Endothelial cell of umbilical vein (primary cell): ENCODE measurements at regions not wholly inside any gene's neighbourhood (a gene's known extent, or its start where the extent isn't known, plus 50 kb on each side); places are given as distances from the start of the nearest gene placed in this dataset.

Source experiments
- BruUV-seq: library from RNA; stranded (reverse); fragments of 400-500 nt; replicated peaks from 2 replicates; lab custom pipeline; 2021; lab: Mats Ljungman, UMichigan
- CTCF ChIA-PET: fragments of 300-600, 350-600 bp; sonication (Branson Sonifier 250); formaldehyde crosslinking; loops from one replicate; lab custom pipeline; 2021; ENCODE audit warnings: antibody characterized with exemption, inconsistent platforms; lab: Charles Lee
- POLR2A ChIA-PET: fragments of 300-600, 350-600 bp; sonication (Branson Sonifier 250); formaldehyde crosslinking; loops from one replicate; lab custom pipeline; 2021; ENCODE audit warnings: antibody characterized with exemption, inconsistent platforms; lab: Charles Lee
- DNase-seq: peaks from one replicate; pipeline ENCODE4 v3.0.0-alpha.2; 2011; ENCODE audit warnings: low read depth, low spot score
- FAIRE-seq: peaks from 2 replicates; lab custom pipeline; 2011; peaks lifted over from hg19 to GRCh38; lab: Jason Lieb, UNC
- H2AFZ ChIP-seq: 2 replicates; pipeline ENCODE4 v1.6.0; 2012; ENCODE audit warnings: low read depth, low read length, control low read depth, inconsistent platforms
- H3K27ac ChIP-seq: 2 replicates; pipeline ENCODE4 v1.5.1; 2011; ENCODE audit warnings: low read depth, mild to moderate bottlenecking, control low read depth, low read length, moderate library complexity; ENCODE audit not compliant: insufficient read depth
- H3K27me3 ChIP-seq, 2 experiments: 2 replicates each; pipeline versions ENCODE4 v1.6.0 to v1.6.1; 2011; ENCODE audit warnings: low read length in 2 of 2, mixed read lengths in 1 of 2; ENCODE audit not compliant: control insufficient read depth in 2 of 2, insufficient read depth in 2 of 2
- H3K36me3 ChIP-seq, 2 experiments: 2 replicates in 1 of 2; 3 replicates in 1 of 2; pipeline ENCODE4 v1.5.1; 2011; ENCODE audit warnings: low read length in 2 of 2, mild to moderate bottlenecking in 1 of 2, moderate library complexity in 1 of 2; ENCODE audit not compliant: control insufficient read depth in 2 of 2, insufficient read depth in 2 of 2; ENCODE audit errors: extremely low read depth in 1 of 2
- H3K4me1 ChIP-seq: 3 replicates; pipeline ENCODE4 v1.5.1; 2011; ENCODE audit warnings: mild to moderate bottlenecking, low read length; ENCODE audit not compliant: control insufficient read depth, insufficient read depth; ENCODE audit errors: extremely low read depth
- H3K4me2 ChIP-seq: 2 replicates; pipeline ENCODE4 v1.6.1; 2011; ENCODE audit warnings: low read length, control low read depth, mixed read lengths; ENCODE audit not compliant: insufficient read depth
- H3K4me3 ChIP-seq, 3 experiments: fragments of 200-600 bp in 1 of 3; sonication (generic), shearing (Covaris generic) in 1 of 3; replicated peaks in 1 of 3; 2 replicates each; pipeline ENCODE4 v1.5.1; 2011 to 2016; ENCODE audit warnings: control low read depth in 3 of 3, low read length in 3 of 3, mild to moderate bottlenecking in 2 of 3, inconsistent platforms in 1 of 3, low read depth in 1 of 3, moderate library complexity in 1 of 3; ENCODE audit not compliant: insufficient read depth in 1 of 3
- H3K79me2 ChIP-seq: 2 replicates; pipeline ENCODE4 v1.6.0; 2012; ENCODE audit warnings: low read length, inconsistent platforms; ENCODE audit not compliant: control insufficient read depth, insufficient read depth
- H3K9ac ChIP-seq: replicated peaks from 2 replicates; pipeline ENCODE3; 2011; ENCODE audit warnings: low read length, control low read depth; ENCODE audit not compliant: insufficient read depth; ENCODE audit errors: extremely low read depth
- H3K9me1 ChIP-seq: replicated peaks from 3 replicates; pipeline ENCODE4 v1.6.0; 2011; ENCODE audit warnings: mild to moderate bottlenecking, low read length; ENCODE audit not compliant: control insufficient read depth, insufficient read depth; ENCODE audit errors: extremely low read depth
- H3K9me3 ChIP-seq: replicated peaks from 2 replicates; pipeline ENCODE4 v1.5.1; 2012; ENCODE audit warnings: low read length, inconsistent platforms; ENCODE audit not compliant: control insufficient read depth, insufficient read depth
- H4K20me1 ChIP-seq: replicated peaks from 2 replicates; pipeline ENCODE3; 2011; ENCODE audit warnings: mild to moderate bottlenecking, low read length; ENCODE audit not compliant: control insufficient read depth, insufficient read depth; ENCODE audit errors: extremely low read depth
- CTCF ChIP-seq, 2 donors: IDR thresholded peaks; 1 replicate in 1 of 2; 2 replicates in 1 of 2; pipeline ENCODE4 v1.5.1; 2011; ENCODE audit warnings: low read length in 2 of 2, mild to moderate bottlenecking in 2 of 2, moderate library complexity in 2 of 2, control low read depth in 1 of 2, inconsistent platforms in 1 of 2, low read depth in 1 of 2; ENCODE audit not compliant: insufficient read depth in 1 of 2; ENCODE audit errors: extremely low read depth in 1 of 2
- EZH2 ChIP-seq: IDR thresholded peaks from 2 replicates; pipeline ENCODE4 v1.6.1; 2012; ENCODE audit warnings: borderline replicate concordance, low read depth, mild to moderate bottlenecking, moderate library complexity, low read length, inconsistent platforms; ENCODE audit not compliant: severe bottlenecking
- FOS ChIP-seq: IDR thresholded peaks from 2 replicates; pipeline ENCODE4 v1.6.1; 2011; ENCODE audit warnings: mild to moderate bottlenecking, low read length, moderate library complexity, borderline replicate concordance; ENCODE audit not compliant: insufficient read depth
- GATA2 ChIP-seq: IDR thresholded peaks from 2 replicates; pipeline ENCODE4 v1.7.0; 2011; ENCODE audit warnings: low read depth, mild to moderate bottlenecking, moderate library complexity, mixed read lengths, low read length; ENCODE audit not compliant: insufficient read length, insufficient read depth
- JUN ChIP-seq: IDR thresholded peaks from 2 replicates; pipeline ENCODE4 v1.6.1; 2011; ENCODE audit warnings: borderline replicate concordance, low read depth; ENCODE audit not compliant: insufficient read length, insufficient read depth
- MYC ChIP-seq: IDR thresholded peaks from one replicate; pipeline ENCODE4 v1.6.1; 2011; ENCODE audit warnings: mild to moderate bottlenecking, low read depth, low read length
- POLR2A ChIP-seq: IDR thresholded peaks from 2 replicates; pipeline ENCODE4 v1.6.1; 2012; ENCODE audit warnings: low read depth, mild to moderate bottlenecking, control low read depth, low read length
- POLR2AphosphoS5 ChIP-seq: IDR thresholded peaks from 2 replicates; pipeline ENCODE4 v1.6.1; 2012; ENCODE audit warnings: low read depth, mild to moderate bottlenecking, control low read depth, low read length, moderate library complexity; ENCODE audit not compliant: insufficient read depth
- dilution Hi-C: fragments of 300-500 bp; cut with MboI; formaldehyde crosslinking; loops from one replicate; pipeline ENCODE4 v1.15.0; 2019; ENCODE audit warnings: low sequenced_read_pairs; ENCODE audit not compliant: extremely low pct_ligation_motif_present
- intact Hi-C: fragments of 100-400 bp; cut with micrococcal nuclease; formaldehyde crosslinking; loops from one replicate; pipeline ENCODE4 v1.10.0; 2022
- TF ChIP-seq, protein P1 (sequence below): IDR thresholded peaks from 2 replicates; pipeline ENCODE4 v1.6.1; 2011; ENCODE audit not compliant: insufficient read depth, insufficient read length

DNA sequence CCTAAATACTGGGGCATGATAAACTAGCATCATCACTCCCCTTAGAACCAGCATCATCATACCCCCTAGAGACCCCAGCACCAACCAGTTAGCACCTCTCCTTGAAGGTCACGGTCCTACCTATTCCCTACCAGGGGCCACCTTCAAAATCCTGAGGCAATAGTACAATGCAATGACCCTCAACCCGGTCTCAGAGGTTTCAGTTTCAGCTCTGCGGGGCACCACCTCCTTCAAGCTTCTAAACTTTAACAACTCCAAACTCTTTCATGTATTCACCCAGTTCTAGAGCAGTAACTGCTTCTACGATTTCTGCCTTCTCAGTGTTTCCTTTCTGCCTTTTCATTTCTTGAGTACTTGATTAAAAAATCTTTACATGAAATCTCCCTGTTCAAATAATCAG, 130.1 kb upstream of the EPB41L4A start:
- Histone ChIP-seq H4K20me1 (no peaks in the 10 kb centered on the region), H3K9ac (no peak overlapping the region), H2AFZ (no peak overlapping the region), H3K9me3 (no peaks in the 10 kb centered on the region), H3K9me1 (no peaks in the 10 kb centered on the region), H3K27ac (no peak overlapping the region), H3K4me3 (no peak overlapping the region), H3K27me3 (peaks cover 3 to 4% of the 10 kb centered on the region in 2 experiments), H3K36me3 (no peaks in the 10 kb centered on the region), H3K79me2 (no peaks in the 10 kb centered on the region), H3K4me2 (no peak overlapping the region), H3K4me1 (no peaks in the 10 kb centered on the region)
- intact Hi-C loops (no loop called here), dilution Hi-C loops (no loop called here)
- no peak for DNase-seq
- ChIA-PET POLR2A (no interaction called here), CTCF (interaction anchor here (1.4 to 10.1 kb wide), 3 partner anchors 9 to 209 kb away, joined by 3 to 162 read pairs (median 4); no protein-coding TSS in a partner anchor)
- TF ChIP-seq CTCF (IDR thresholded peaks at IDR 0.05; ENCODE audit: extremely low read depth in 1 of 2, insufficient read depth in 1 of 2, low read depth in 1 of 2, low read length in 2 of 2) (no peak), POLR2AphosphoS5 (no peak), FOS (no peak), GATA2 (no peak), EZH2 (no peak), MYC (no peak), POLR2A (no peak), JUN (no peak)
- TF ChIP-seq, protein P1, sequence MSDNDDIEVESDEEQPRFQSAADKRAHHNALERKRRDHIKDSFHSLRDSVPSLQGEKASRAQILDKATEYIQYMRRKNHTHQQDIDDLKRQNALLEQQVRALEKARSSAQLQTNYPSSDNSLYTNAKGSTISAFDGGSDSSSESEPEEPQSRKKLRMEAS = no peak
- no peak for FAIRE-seq
- BruUV-seq = no TSS peak
